ENCODE measurements at regions not wholly inside any gene's neighbourhood (a gene's known extent, or its start where the extent isn't known, plus 50 kb on each side); places are given as distances from the start of the nearest gene placed in this dataset.

- TF ChIP-seq MIER3 (CRISPR knock-in tag; IDR thresholded peaks at IDR 0.05; ENCODE audit: borderline replicate concordance) (no peak), CTCF (CRISPR knock-in tag; IDR thresholded peaks at IDR 0.05) (no peak)
These were observed 2770.4 kb upstream of the PCDH20 start for GRCh38 chr13:64186071-64186470.
